OCI-LY1 (cell line): ENCODE measurements at regions not wholly inside any gene's neighbourhood (a gene's known extent, or its start where the extent isn't known, plus 50 kb on each side); places are given as distances from the start of the nearest gene placed in this dataset.

Source experiments
- EZH2 ChIP-seq: fragments of 200-600 bp; sonication (generic), shearing (Covaris generic); IDR thresholded peaks from 2 replicates; pipeline ENCODE4 v1.8.0; 2017; ENCODE audit warnings: borderline replicate concordance, mixed run types, mild to moderate bottlenecking, antibody characterized with exemption, low read length, moderate library complexity, mixed read lengths
- TF ChIP-seq, protein P1 (sequence below): fragments of 200-600 bp; sonication (generic), shearing (Covaris generic); IDR thresholded peaks from 2 replicates; pipeline ENCODE4 v1.5.1; 2017; ENCODE audit warnings: mild to moderate bottlenecking, antibody characterized with exemption, low read length, moderate library complexity, mixed read lengths

- TF ChIP-seq, protein P1, sequence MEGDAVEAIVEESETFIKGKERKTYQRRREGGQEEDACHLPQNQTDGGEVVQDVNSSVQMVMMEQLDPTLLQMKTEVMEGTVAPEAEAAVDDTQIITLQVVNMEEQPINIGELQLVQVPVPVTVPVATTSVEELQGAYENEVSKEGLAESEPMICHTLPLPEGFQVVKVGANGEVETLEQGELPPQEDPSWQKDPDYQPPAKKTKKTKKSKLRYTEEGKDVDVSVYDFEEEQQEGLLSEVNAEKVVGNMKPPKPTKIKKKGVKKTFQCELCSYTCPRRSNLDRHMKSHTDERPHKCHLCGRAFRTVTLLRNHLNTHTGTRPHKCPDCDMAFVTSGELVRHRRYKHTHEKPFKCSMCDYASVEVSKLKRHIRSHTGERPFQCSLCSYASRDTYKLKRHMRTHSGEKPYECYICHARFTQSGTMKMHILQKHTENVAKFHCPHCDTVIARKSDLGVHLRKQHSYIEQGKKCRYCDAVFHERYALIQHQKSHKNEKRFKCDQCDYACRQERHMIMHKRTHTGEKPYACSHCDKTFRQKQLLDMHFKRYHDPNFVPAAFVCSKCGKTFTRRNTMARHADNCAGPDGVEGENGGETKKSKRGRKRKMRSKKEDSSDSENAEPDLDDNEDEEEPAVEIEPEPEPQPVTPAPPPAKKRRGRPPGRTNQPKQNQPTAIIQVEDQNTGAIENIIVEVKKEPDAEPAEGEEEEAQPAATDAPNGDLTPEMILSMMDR, result no peak
- no peak for TF ChIP-seq EZH2
These were observed 59.7 kb downstream of the KCTD12 start for GRCh38 chr13:76826527-76826926.
